Mesothelial cell of epicardium (in vitro differentiated cells): ENCODE measurements at regions not wholly inside any gene's neighbourhood (a gene's known extent, or its start where the extent isn't known, plus 50 kb on each side); places are given as distances from the start of the nearest gene placed in this dataset.

ENCODE experiments used
- DNase-seq, 2 experiments: peaks; one replicate each; pipeline ENCODE4 v3.0.0; 2021; ENCODE audit warnings: low spot score in 2 of 2; ENCODE audit not compliant: unreplicated experiment in 2 of 2
- H3K27ac Mint-ChIP-seq: 2 replicates; pipeline ENCODE4 v1.8.0; 2021; ENCODE audit warnings: mixed read lengths
- H3K27me3 Mint-ChIP-seq: 2 replicates; pipeline ENCODE4 v1.8.0; 2021; ENCODE audit warnings: low read depth, mixed read lengths
- H3K36me3 Mint-ChIP-seq: 2 replicates; pipeline ENCODE4 v1.8.0; 2021; ENCODE audit warnings: mixed read lengths
- H3K4me1 Mint-ChIP-seq: 2 replicates; pipeline ENCODE4 v1.8.0; 2021; ENCODE audit warnings: mixed read lengths
- H3K4me3 Mint-ChIP-seq: 2 replicates; pipeline ENCODE4 v1.8.0; 2021; ENCODE audit warnings: mild to moderate bottlenecking, moderate library complexity, mixed read lengths
- H3K9me3 Mint-ChIP-seq: 2 replicates; pipeline ENCODE4 v1.8.0; 2021; ENCODE audit warnings: mixed read lengths
- TF ChIP-seq, protein P1 (sequence below): fragments of 200-600 bp; sonication (generic); IDR thresholded peaks from one replicate; pipeline ENCODE4 v1.5.0; 2021; ENCODE audit warnings: antibody characterized with exemption; ENCODE audit not compliant: unreplicated experiment

DNA sequence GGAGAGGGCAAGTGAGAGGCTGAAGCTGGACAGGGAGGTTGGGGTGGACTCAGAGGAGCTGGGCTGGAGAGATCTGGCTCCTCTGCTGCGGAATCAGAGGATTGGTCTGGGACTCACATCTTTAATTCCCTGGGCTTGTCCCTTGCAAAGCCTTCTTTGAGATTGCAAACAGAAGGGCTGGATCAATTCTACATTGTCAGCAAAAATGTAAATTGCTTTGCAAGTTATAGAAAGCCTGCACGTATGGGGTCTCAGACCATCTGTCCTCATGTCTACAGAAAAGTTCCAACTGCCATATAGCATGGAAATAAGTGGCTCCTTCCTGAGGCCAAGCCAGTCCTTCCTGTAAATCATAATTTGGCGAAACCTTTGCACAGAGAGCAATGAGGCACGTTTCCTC is 449.6 kb downstream of the UBE2NL start:
- no peak overlapping the region for H3K27ac Mint-ChIP-seq
- peaks cover 31% of the 10 kb centered on the region for H3K9me3 Mint-ChIP-seq
- no peaks in the 10 kb centered on the region for H3K36me3 Mint-ChIP-seq
- no peaks in the 10 kb centered on the region for H3K4me1 Mint-ChIP-seq
- no peak overlapping the region for H3K4me3 Mint-ChIP-seq
- TF ChIP-seq, protein P1, sequence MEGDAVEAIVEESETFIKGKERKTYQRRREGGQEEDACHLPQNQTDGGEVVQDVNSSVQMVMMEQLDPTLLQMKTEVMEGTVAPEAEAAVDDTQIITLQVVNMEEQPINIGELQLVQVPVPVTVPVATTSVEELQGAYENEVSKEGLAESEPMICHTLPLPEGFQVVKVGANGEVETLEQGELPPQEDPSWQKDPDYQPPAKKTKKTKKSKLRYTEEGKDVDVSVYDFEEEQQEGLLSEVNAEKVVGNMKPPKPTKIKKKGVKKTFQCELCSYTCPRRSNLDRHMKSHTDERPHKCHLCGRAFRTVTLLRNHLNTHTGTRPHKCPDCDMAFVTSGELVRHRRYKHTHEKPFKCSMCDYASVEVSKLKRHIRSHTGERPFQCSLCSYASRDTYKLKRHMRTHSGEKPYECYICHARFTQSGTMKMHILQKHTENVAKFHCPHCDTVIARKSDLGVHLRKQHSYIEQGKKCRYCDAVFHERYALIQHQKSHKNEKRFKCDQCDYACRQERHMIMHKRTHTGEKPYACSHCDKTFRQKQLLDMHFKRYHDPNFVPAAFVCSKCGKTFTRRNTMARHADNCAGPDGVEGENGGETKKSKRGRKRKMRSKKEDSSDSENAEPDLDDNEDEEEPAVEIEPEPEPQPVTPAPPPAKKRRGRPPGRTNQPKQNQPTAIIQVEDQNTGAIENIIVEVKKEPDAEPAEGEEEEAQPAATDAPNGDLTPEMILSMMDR: no peak
- DNase-seq: no peak
- H3K27me3 Mint-ChIP-seq: no peaks in the 10 kb centered on the region

DNA sequence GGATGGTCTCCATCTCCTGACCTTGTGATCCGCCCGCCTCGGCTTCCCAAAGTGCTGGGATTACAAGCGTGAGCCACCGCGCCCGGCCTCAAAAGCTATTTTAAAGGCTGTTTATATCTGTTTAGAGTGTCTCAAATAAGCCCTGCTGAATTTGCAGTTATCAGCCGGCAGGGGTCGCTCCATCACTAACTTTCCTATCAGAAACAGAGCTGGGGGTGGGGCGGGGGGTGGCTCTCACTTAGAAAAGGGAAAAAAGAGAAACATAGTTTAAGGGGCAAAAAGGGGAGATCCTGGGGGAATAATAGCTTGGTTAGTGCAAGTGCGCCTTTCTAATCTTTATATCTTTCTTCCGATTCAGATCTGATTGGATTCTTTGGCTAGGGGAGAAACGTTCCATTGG is 450.7 kb downstream of the UBE2NL start:
- H3K27me3 Mint-ChIP-seq: no peaks in the 10 kb centered on the region
- DNase-seq: no peak
- H3K36me3 Mint-ChIP-seq: no peaks in the 10 kb centered on the region
- no peak overlapping the region for H3K4me3 Mint-ChIP-seq
- no peaks in the 10 kb centered on the region for H3K4me1 Mint-ChIP-seq
- H3K9me3 Mint-ChIP-seq: peaks cover 36% of the 10 kb centered on the region
- no peak overlapping the region for H3K27ac Mint-ChIP-seq
- TF ChIP-seq, protein P1: no peak

DNA sequence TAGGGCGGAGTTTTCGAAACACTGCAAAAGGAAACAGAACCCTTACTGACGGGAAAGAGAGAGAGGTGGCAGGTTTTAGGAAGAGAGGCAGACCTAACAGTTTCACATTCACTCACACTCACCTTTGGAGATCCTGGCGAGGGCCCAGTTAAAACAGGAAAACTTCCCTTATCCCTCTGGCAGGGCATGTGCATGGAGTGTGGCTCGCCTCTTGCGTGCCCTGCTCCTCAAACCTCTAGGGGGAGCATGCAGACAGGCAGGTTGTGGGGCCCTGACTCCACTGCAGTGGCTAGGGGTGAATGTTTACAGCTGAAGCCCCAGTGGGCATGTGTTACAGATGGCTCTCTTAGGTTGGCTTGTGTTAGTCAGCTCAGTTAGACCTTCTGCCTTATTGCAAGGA is 451.5 kb downstream of the UBE2NL start:
- no peak for DNase-seq
- TF ChIP-seq, protein P1: no peak
- H3K4me3 Mint-ChIP-seq: no peak overlapping the region
- H3K27ac Mint-ChIP-seq: no peak overlapping the region
- no peaks in the 10 kb centered on the region for H3K27me3 Mint-ChIP-seq
- H3K4me1 Mint-ChIP-seq: no peaks in the 10 kb centered on the region
- H3K9me3 Mint-ChIP-seq: peaks cover 39% of the 10 kb centered on the region
- no peaks in the 10 kb centered on the region for H3K36me3 Mint-ChIP-seq

DNA sequence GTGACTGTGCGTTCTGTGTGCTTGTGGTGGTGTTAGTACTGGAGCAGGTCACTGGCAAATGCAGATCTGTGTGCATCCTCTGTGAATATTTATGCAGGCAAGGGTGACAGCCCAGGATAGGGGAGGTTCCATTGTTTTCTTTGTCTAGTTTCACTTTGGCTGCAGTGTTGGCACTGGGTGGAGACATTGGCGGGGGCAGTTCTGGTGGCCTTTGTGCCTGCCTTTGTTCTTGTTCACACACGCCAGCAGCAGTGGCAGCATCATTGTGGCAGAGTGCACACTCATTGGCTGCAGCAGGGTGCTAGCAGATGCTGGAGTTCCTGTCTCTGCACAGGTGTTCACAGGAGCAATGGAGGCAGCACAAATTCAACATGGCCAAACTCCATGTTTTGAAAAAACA is 495.3 kb downstream of the UBE2NL start:
- TF ChIP-seq, protein P1: no peak
- no peaks in the 10 kb centered on the region for H3K27me3 Mint-ChIP-seq
- H3K36me3 Mint-ChIP-seq: no peaks in the 10 kb centered on the region
- H3K27ac Mint-ChIP-seq: no peak overlapping the region
- H3K4me1 Mint-ChIP-seq: no peaks in the 10 kb centered on the region
- peaks cover 62% of the 10 kb centered on the region for H3K9me3 Mint-ChIP-seq
- DNase-seq: no peak
- no peak overlapping the region for H3K4me3 Mint-ChIP-seq

DNA sequence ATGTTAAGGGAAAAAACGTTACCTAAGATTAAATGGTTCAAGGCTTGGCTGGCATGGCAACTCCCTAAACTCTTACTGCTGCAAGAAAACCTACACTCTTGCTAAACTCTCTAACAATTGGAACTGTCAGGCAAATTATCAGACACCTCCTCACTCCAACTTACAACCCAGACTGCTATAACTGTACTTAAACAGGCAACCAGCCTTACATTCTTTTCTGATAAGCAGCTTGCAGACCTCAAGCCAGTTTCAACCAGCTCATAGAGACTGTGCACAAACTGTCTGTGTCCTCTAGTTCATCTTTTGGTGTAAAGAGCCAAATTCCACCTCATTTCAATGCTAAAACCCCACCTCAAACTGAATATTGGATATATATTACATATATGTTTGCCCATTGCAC is 504.9 kb downstream of the UBE2NL start:
- no peaks in the 10 kb centered on the region for H3K27me3 Mint-ChIP-seq
- no peak overlapping the region for H3K27ac Mint-ChIP-seq
- no peak overlapping the region for H3K4me3 Mint-ChIP-seq
- TF ChIP-seq, protein P1: no peak
- no peaks in the 10 kb centered on the region for H3K36me3 Mint-ChIP-seq
- no peaks in the 10 kb centered on the region for H3K4me1 Mint-ChIP-seq
- peaks cover 31% of the 10 kb centered on the region for H3K9me3 Mint-ChIP-seq
- no peak for DNase-seq
